GM21381 (cell line): ENCODE measurements at regions not wholly inside any gene's neighbourhood (a gene's known extent, or its start where the extent isn't known, plus 50 kb on each side); places are given as distances from the start of the nearest gene placed in this dataset.
"Not testable (repeated sequence)": the region's sequence is repeated elsewhere in the genome, so short reads cannot be mapped to it uniquely, and the experiment has no call there.

ENCODE experiments used
- ATAC-seq: cut with Tn5 transposase; IDR thresholded peaks from one replicate; pipeline ENCODE4 v1.9.1; 2021; ENCODE audit warnings: mild to moderate bottlenecking, moderate library complexity; ENCODE audit not compliant: unreplicated experiment

- ATAC-seq = not testable (repeated sequence)
Observed at GRCh38 chr4:4030509-4030908, 196.2 kb downstream of the OTOP1 start.

GRCh38 chr4:4031446-4032135 lies 195.1 kb downstream of the OTOP1 start:
- ATAC-seq = not testable (repeated sequence)

- not testable (repeated sequence) for ATAC-seq
Observed at GRCh38 chr4:4032364-4032763, 194.4 kb downstream of the OTOP1 start.

- ATAC-seq = not testable (repeated sequence)
Observed at GRCh38 chr4:4032801-4033605, 193.7 kb downstream of the OTOP1 start.

GRCh38 chr4:4037399-4038138 lies 189.2 kb downstream of the OTOP1 start:
- not testable (repeated sequence) for ATAC-seq

- ATAC-seq = not testable (repeated sequence)
Observed at GRCh38 chr4:4045823-4046222, 180.9 kb downstream of the OTOP1 start.

- ATAC-seq = not testable (repeated sequence)
Observed at GRCh38 chr4:4046686-4047085, 180.0 kb downstream of the OTOP1 start.

GRCh38 chr4:4047202-4047601 lies 179.5 kb downstream of the OTOP1 start:
- ATAC-seq = not testable (repeated sequence)

- not testable (repeated sequence) for ATAC-seq
Observed at GRCh38 chr4:4048227-4048626, 178.5 kb downstream of the OTOP1 start.

- ATAC-seq = not testable (repeated sequence)
Observed at GRCh38 chr4:4050781-4051180, 175.9 kb downstream of the OTOP1 start.

GRCh38 chr4:4052933-4053332 lies 173.8 kb downstream of the OTOP1 start:
- not testable (repeated sequence) for ATAC-seq

- ATAC-seq = not testable (repeated sequence)
Observed at GRCh38 chr4:4057226-4057625, 169.5 kb downstream of the OTOP1 start.

- ATAC-seq = not testable (repeated sequence)
Observed at GRCh38 chr4:4084171-4084570, 142.6 kb downstream of the OTOP1 start.

GRCh38 chr4:4089716-4090419 lies 136.9 kb downstream of the OTOP1 start:
- not testable (repeated sequence) for ATAC-seq

GRCh38 chr4:4090720-4091119 lies 136.0 kb downstream of the OTOP1 start:
- ATAC-seq = not testable (repeated sequence)

GRCh38 chr4:4092159-4092558 lies 134.6 kb downstream of the OTOP1 start:
- ATAC-seq = not testable (repeated sequence)

- ATAC-seq = not testable (repeated sequence)
Observed at GRCh38 chr4:4099610-4100009, 127.1 kb downstream of the OTOP1 start.

- not testable (repeated sequence) for ATAC-seq
Observed at GRCh38 chr4:4106923-4107322, 119.8 kb downstream of the OTOP1 start.

- ATAC-seq = not testable (repeated sequence)
Observed at GRCh38 chr4:4107411-4108107, 119.2 kb downstream of the OTOP1 start.

GRCh38 chr4:4115381-4115780 lies 111.3 kb downstream of the OTOP1 start:
- not testable (repeated sequence) for ATAC-seq
